ENCODE measurements at regions not wholly inside any gene's neighbourhood (a gene's known extent, or its start where the extent isn't known, plus 50 kb on each side); places are given as distances from the start of the nearest gene placed in this dataset.

GRCh38 chr9:96141128-96141474 is 160.9 kb downstream of the HSD17B3 start:
- H3K9ac ChIP-seq (ENCODE audit: low read depth, low read length), result no peak overlapping the region
- no peaks in the 10 kb centered on the region for H3K9me3 ChIP-seq (ENCODE audit: insufficient read depth, low read depth, low read length)
- H3K4me1 ChIP-seq (ENCODE audit: insufficient read depth, low read length), result peaks cover 22% of the 10 kb centered on the region
- H3K27me3 ChIP-seq (ENCODE audit: insufficient read depth, low read length), result no peaks in the 10 kb centered on the region
- H3K36me3 ChIP-seq (ENCODE audit: insufficient read depth, low read length), result no peaks in the 10 kb centered on the region
- no peak overlapping the region for H3K4me3 ChIP-seq (ENCODE audit: low read length)
- 90% methylated on average over 10 of the region's 11 CpGs for WGBS
- H3K27ac ChIP-seq (ENCODE audit: low read depth, low read length), result no peak overlapping the region

DNA sequence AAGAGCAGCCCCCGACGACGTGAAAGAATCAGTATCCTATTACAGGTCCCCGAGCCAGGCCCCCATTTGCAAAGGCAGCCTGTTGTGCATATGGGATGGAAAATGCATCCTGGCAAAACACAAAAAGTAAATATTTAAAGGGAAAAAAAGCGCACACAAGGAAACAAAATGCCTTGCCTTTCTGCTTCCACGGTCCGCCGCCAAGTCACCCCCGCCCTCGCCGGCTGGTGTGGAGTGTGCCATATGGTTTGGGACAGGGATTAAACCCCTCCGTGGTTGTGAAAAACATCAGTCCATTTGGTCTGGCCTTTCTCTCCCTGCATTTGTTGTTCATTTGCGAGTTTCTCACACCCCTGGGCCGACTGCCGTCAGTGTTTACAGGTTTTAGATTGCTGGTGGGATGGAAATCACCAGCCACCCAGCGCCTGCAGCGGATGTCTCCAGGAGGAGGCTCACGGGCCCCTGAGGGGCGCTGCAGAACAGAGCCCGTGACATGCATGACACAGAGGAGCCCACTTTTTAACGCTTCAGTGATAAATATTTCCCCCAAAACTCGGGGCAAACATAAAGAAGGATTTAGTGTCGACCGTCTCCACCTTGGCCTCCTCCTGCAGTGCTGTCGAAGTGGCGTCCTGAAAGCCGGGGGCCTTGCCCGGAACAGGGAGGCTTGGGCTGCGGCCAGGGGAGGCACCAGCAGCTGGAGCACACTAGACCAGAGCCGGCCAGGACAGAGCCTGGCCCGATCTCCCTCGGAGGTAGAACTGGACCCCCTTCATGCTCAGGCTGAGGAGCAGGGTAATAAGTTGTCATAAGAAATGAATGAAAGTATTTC is 161.5 kb downstream of the HSD17B3 start:
- WGBS, result 62% methylated on average over 32 of the region's 32 CpGs
- Histone ChIP-seq H3K27me3 (ENCODE audit: insufficient read depth, low read length) (no peaks in the 10 kb centered on the region), H3K4me1 (ENCODE audit: insufficient read depth, low read length) (peaks cover 22% of the 10 kb centered on the region), H3K4me3 (ENCODE audit: low read length) (no peak overlapping the region), H3K9ac (ENCODE audit: low read depth, low read length) (no peak overlapping the region), H3K36me3 (ENCODE audit: insufficient read depth, low read length) (no peaks in the 10 kb centered on the region), H3K9me3 (ENCODE audit: insufficient read depth, low read depth, low read length) (no peaks in the 10 kb centered on the region), H3K27ac (ENCODE audit: low read depth, low read length) (no peak overlapping the region)

GRCh38 chr9:96139592-96140295 is 162.2 kb downstream of the HSD17B3 start:
- Histone ChIP-seq H3K9ac (ENCODE audit: low read depth, low read length) (no peak overlapping the region), H3K4me1 (ENCODE audit: insufficient read depth, low read length) (peaks cover 22% of the 10 kb centered on the region), H3K36me3 (ENCODE audit: insufficient read depth, low read length) (no peaks in the 10 kb centered on the region), H3K27ac (ENCODE audit: low read depth, low read length) (no peak overlapping the region), H3K4me3 (ENCODE audit: low read length) (no peak overlapping the region), H3K9me3 (ENCODE audit: insufficient read depth, low read depth, low read length) (no peaks in the 10 kb centered on the region), H3K27me3 (ENCODE audit: insufficient read depth, low read length) (no peaks in the 10 kb centered on the region)
- WGBS, result 69% methylated on average over 14 of the region's 15 CpGs

GRCh38 chr9:96138616-96139015 is 163.4 kb downstream of the HSD17B3 start:
- Histone ChIP-seq H3K27me3 (ENCODE audit: insufficient read depth, low read length) (no peaks in the 10 kb centered on the region), H3K4me1 (ENCODE audit: insufficient read depth, low read length) (peaks cover 22% of the 10 kb centered on the region), H3K27ac (ENCODE audit: low read depth, low read length) (no peak overlapping the region), H3K9me3 (ENCODE audit: insufficient read depth, low read depth, low read length) (no peaks in the 10 kb centered on the region), H3K9ac (ENCODE audit: low read depth, low read length) (no peak overlapping the region), H3K4me3 (ENCODE audit: low read length) (no peak overlapping the region), H3K36me3 (ENCODE audit: insufficient read depth, low read length) (no peaks in the 10 kb centered on the region)
- 93% methylated on average over 3 of the region's 3 CpGs for WGBS

DNA sequence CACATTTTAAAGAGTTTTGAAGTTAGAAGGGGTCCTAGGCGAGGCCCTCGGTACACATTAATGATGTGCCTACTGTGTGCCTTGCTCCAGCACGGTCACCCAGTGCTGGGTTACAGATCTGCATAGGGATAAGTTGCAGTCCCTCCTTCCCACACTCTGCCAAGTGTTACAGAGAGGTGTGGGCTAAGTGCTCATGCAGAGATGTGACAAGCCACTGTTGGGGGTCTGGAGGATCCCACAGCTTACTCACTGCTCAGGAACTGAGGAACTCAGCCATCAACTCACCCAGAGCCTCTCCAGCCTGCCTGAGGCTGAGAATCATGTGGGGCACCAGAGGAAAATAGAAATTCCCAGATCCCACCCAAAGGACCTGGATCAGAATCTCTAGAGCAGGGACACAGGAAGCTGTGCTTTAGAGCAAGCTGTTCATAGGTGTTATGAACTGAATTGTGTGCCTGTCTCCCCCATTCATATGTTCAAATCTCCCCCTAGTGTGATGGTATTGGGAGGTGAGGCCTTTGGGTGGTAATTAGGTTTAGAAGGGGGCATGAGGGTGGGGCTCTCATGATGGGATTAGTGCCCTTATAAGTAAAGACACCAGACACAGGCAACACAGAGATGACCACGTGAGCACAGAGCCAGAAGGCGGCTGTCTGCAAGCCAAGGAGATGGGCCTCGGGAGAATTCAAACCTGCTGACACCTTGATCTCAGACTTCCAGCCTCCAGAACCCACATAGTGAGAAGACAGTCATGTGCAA is 164.1 kb downstream of the HSD17B3 start:
- H3K9ac ChIP-seq (ENCODE audit: low read depth, low read length), result no peak overlapping the region
- H3K4me3 ChIP-seq (ENCODE audit: low read length), result no peak overlapping the region
- H3K27ac ChIP-seq (ENCODE audit: low read depth, low read length), result peak overlapping the region; percentile 63; the same call in 1 of the 2 replicates
- no peaks in the 10 kb centered on the region for H3K27me3 ChIP-seq (ENCODE audit: insufficient read depth, low read length)
- H3K4me1 ChIP-seq (ENCODE audit: insufficient read depth, low read length), result peaks cover 22% of the 10 kb centered on the region
- H3K9me3 ChIP-seq (ENCODE audit: insufficient read depth, low read depth, low read length), result no peaks in the 10 kb centered on the region
- H3K36me3 ChIP-seq (ENCODE audit: insufficient read depth, low read length), result no peaks in the 10 kb centered on the region
- WGBS, result 60% methylated on average over 6 of the region's 6 CpGs

GRCh38 chr9:96136992-96137670 is 164.8 kb downstream of the HSD17B3 start:
- Histone ChIP-seq H3K4me3 (ENCODE audit: low read length) (no peak overlapping the region), H3K36me3 (ENCODE audit: insufficient read depth, low read length) (no peaks in the 10 kb centered on the region), H3K27ac (ENCODE audit: low read depth, low read length) (peak overlapping the region; percentile 63; the same call in 1 of the 2 replicates), H3K9me3 (ENCODE audit: insufficient read depth, low read depth, low read length) (no peaks in the 10 kb centered on the region), H3K9ac (ENCODE audit: low read depth, low read length) (no peak overlapping the region), H3K27me3 (ENCODE audit: insufficient read depth, low read length) (no peaks in the 10 kb centered on the region), H3K4me1 (ENCODE audit: insufficient read depth, low read length) (peaks cover 22% of the 10 kb centered on the region)
- WGBS, result 22% methylated on average over 7 of the region's 8 CpGs

DNA sequence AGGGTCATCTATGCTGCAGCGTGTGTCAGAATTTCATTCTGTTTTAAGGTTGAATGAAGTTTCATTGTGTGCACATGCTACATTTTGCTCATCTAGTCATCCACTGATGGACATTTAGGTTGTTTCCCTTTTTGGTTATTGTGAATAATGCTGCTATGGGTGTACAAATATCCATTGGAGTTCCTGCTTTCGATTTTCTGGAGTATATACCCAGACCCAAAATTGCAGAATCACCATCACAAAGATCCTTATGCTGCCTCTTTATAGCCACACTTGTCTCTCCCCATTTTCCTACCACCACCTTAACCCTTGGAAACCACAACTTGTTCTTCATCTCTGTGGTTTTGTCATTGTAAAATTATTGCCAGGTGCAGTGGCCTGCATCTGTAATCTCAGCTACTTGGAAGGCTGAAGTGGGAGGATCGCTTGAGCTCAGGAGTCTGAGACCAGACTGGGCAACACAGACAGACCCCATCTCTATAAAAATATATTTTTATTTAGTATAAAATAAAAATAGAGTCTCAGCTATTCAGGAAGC is 166.2 kb downstream of the HSD17B3 start:
- WGBS, result 93% methylated on average over 3 of the region's 3 CpGs
- H3K4me3 ChIP-seq (ENCODE audit: low read length), result no peak overlapping the region
- H3K27me3 ChIP-seq (ENCODE audit: insufficient read depth, low read length), result peaks cover 3% of the 10 kb centered on the region; the same call in 1 of the 2 replicates

GRCh38 chr9:96135076-96135752 is 166.8 kb downstream of the HSD17B3 start:
- no peak overlapping the region for H3K27ac ChIP-seq (ENCODE audit: low read depth, low read length)
- no peaks in the 10 kb centered on the region for H3K9me3 ChIP-seq (ENCODE audit: insufficient read depth, low read depth, low read length)
- H3K9ac ChIP-seq (ENCODE audit: low read depth, low read length), result no peak overlapping the region
- H3K4me1 ChIP-seq (ENCODE audit: insufficient read depth, low read length), result peaks cover 19% of the 10 kb centered on the region
- H3K4me3 ChIP-seq (ENCODE audit: low read length), result no peak overlapping the region
- peaks cover 7% of the 10 kb centered on the region; the same call in 1 of the 2 replicates for H3K27me3 ChIP-seq (ENCODE audit: insufficient read depth, low read length)
- H3K36me3 ChIP-seq (ENCODE audit: insufficient read depth, low read length), result no peaks in the 10 kb centered on the region
- 94% methylated on average over 9 of the region's 9 CpGs for WGBS

More for the DNA sequence above, 166.2 kb downstream of the HSD17B3 start:
- peaks cover 19% of the 10 kb centered on the region for H3K4me1 ChIP-seq (ENCODE audit: insufficient read depth, low read length)
- H3K36me3 ChIP-seq (ENCODE audit: insufficient read depth, low read length), result no peaks in the 10 kb centered on the region
- no peaks in the 10 kb centered on the region for H3K9me3 ChIP-seq (ENCODE audit: insufficient read depth, low read depth, low read length)
- no peak overlapping the region for H3K9ac ChIP-seq (ENCODE audit: low read depth, low read length)
- no peak overlapping the region for H3K27ac ChIP-seq (ENCODE audit: low read depth, low read length)

- Histone ChIP-seq H3K27me3 (ENCODE audit: insufficient read depth, low read length) (peaks cover 7% of the 10 kb centered on the region; the same call in 1 of the 2 replicates), H3K4me3 (ENCODE audit: low read length) (no peak overlapping the region), H3K9ac (ENCODE audit: low read depth, low read length) (no peak overlapping the region), H3K4me1 (ENCODE audit: insufficient read depth, low read length) (peaks cover 32% of the 10 kb centered on the region), H3K36me3 (ENCODE audit: insufficient read depth, low read length) (no peaks in the 10 kb centered on the region), H3K9me3 (ENCODE audit: insufficient read depth, low read depth, low read length) (no peaks in the 10 kb centered on the region), H3K27ac (ENCODE audit: low read depth, low read length) (no peak overlapping the region)
- 91% methylated on average over 6 of the region's 6 CpGs for WGBS
Observed at GRCh38 chr9:96133321-96134021, 168.5 kb downstream of the HSD17B3 start.

DNA sequence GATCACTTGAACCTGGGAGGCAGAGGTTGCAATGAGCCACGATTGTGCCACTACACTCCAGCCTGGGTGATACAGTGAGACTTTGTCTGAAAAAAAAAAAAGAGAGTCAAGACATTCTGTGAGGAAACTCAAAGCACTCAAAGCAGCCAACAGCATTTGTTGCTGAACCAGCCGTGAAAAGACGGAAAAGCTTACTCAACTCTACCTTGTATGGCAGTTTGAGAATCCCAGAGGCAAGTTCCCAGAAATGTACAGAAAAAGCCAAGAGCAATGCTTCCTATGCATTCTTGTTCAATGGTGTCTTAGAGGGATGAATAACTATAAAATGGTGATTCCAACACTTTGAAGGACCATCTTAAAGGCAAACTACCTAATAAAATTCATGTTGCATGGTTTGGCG is 170.2 kb downstream of the HSD17B3 start:
- H3K4me3 ChIP-seq (ENCODE audit: low read length), result no peak overlapping the region
- H3K4me1 ChIP-seq (ENCODE audit: insufficient read depth, low read length), result peaks cover 34% of the 10 kb centered on the region
- H3K9me3 ChIP-seq (ENCODE audit: insufficient read depth, low read depth, low read length), result no peaks in the 10 kb centered on the region
- WGBS, result 93% methylated on average over 4 of the region's 4 CpGs
- no peak overlapping the region for H3K27ac ChIP-seq (ENCODE audit: low read depth, low read length)
- H3K9ac ChIP-seq (ENCODE audit: low read depth, low read length), result no peak overlapping the region
- no peaks in the 10 kb centered on the region for H3K36me3 ChIP-seq (ENCODE audit: insufficient read depth, low read length)
- peaks cover 17% of the 10 kb centered on the region; the same call in 1 of the 2 replicates for H3K27me3 ChIP-seq (ENCODE audit: insufficient read depth, low read length)
